ENCODE measurements at regions not wholly inside any gene's neighbourhood (a gene's known extent, or its start where the extent isn't known, plus 50 kb on each side); places are given as distances from the start of the nearest gene placed in this dataset.
"Not testable (repeated sequence)": the region's sequence is repeated elsewhere in the genome, so short reads cannot be mapped to it uniquely, and the experiment has no call there.

- DNase-seq = no peak
Measured at GRCh38 chrX:25131055-25131454, 115.3 kb upstream of the ARX start.

GRCh38 chrX:25130619-25131018, 114.9 kb upstream of the ARX start:
- DNase-seq = no peak

GRCh38 chrX:25125483-25125882, 109.7 kb upstream of the ARX start:
- no peak for DNase-seq

- no peak for DNase-seq
Measured at GRCh38 chrX:25124391-25124790, 108.6 kb upstream of the ARX start.

GRCh38 chrX:25112156-25112555, 96.4 kb upstream of the ARX start:
- no peak for DNase-seq

- no peak for DNase-seq
Measured at GRCh38 chrX:25108481-25108880, 92.7 kb upstream of the ARX start.

GRCh38 chrX:25105221-25105620, 89.5 kb upstream of the ARX start:
- DNase-seq = no peak

GRCh38 chrX:25096522-25097045, 80.8 kb upstream of the ARX start:
- no peak for DNase-seq

GRCh38 chrX:25091152-25091551, 75.4 kb upstream of the ARX start:
- not testable (repeated sequence) for DNase-seq

GRCh38 chrX:25084446-25084845, 68.7 kb upstream of the ARX start:
- DNase-seq = no peak

- no peak for DNase-seq
Measured at GRCh38 chrX:25083661-25084060, 67.9 kb upstream of the ARX start.

GRCh38 chrX:25079020-25079419, 63.3 kb upstream of the ARX start:
- DNase-seq = no peak

GRCh38 chrX:25076941-25077500, 61.3 kb upstream of the ARX start:
- no peak for DNase-seq

GRCh38 chrX:25072247-25072646, 56.5 kb upstream of the ARX start:
- DNase-seq = peak in 2 of 3 donors; percentile 2

GRCh38 chrX:25070038-25070437, 54.3 kb upstream of the ARX start:
- no peak for DNase-seq

GRCh38 chrX:25069209-25069608, 53.4 kb upstream of the ARX start:
- DNase-seq = no peak

GRCh38 chrX:25068340-25068739, 52.6 kb upstream of the ARX start:
- no peak for DNase-seq

- peak in 1 of 3 donors; percentile 1 for DNase-seq
Measured at GRCh38 chrX:25067271-25068172, 51.8 kb upstream of the ARX start.

GRCh38 chrX:25066131-25066530, 50.4 kb upstream of the ARX start:
- no peak for DNase-seq

Data from suppressor macrophage treated with lipopolysaccharide for 1 hour (primary cell).